T-cell (primary cell): ENCODE measurements at regions not wholly inside any gene's neighbourhood (a gene's known extent, or its start where the extent isn't known, plus 50 kb on each side); places are given as distances from the start of the nearest gene placed in this dataset.

Source experiments
- ATAC-seq, 4 experiments: fragments of 200-7000 bp in 3 of 4; fragments of 150-1000 bp in 1 of 4; cut with Tn5 transposase; replicated peaks in 1 of 4; 1 replicate in 3 of 4; 2 replicates in 1 of 4; pipeline ENCODE4 v1.10.0; 2021; ENCODE audit warnings: moderate library complexity in 3 of 4, mild to moderate bottlenecking in 2 of 4, moderate number of reproducible peaks in 1 of 4
- CTCF ChIA-PET, 2 donors: fragments of 300-600 bp; sonication (Branson Sonifier 250); formaldehyde crosslinking; loops; one replicate each; lab custom pipeline; 2022; ENCODE audit warnings: antibody characterized with exemption in 2 of 2; lab: Charles Lee
- POLR2A ChIA-PET, 2 donors: fragments of 300-600 bp; sonication (Branson Sonifier 250); formaldehyde crosslinking; loops; one replicate each; lab custom pipeline; 2022; ENCODE audit warnings: antibody characterized with exemption in 2 of 2; lab: Charles Lee
- DNase-seq, 35 experiments: peaks; one replicate each; pipeline versions ENCODE4 v3.0.0 to v3.0.0-alpha.2; 2013 to 2023
- H3K27ac ChIP-seq: one replicate; pipeline ENCODE4 v1.5.1; 2013; ENCODE audit warnings: low read length
- H3K27me3 ChIP-seq, 2 experiments: replicated peaks in 1 of 2; 1 replicate in 1 of 2; 2 replicates in 1 of 2; pipeline versions ENCODE4 v1.6.1 to v1.7.0; 2013; ENCODE audit warnings: low read length in 1 of 2, mixed read lengths in 1 of 2; ENCODE audit not compliant: control insufficient read depth in 2 of 2, insufficient read depth in 2 of 2; ENCODE audit errors: extremely low read depth in 1 of 2
- H3K36me3 ChIP-seq, 2 donors: 1 replicate in 1 of 2; 2 replicates in 1 of 2; pipeline versions ENCODE4 v1.6.1 to v1.7.0; 2013; ENCODE audit warnings: low read length in 1 of 2; ENCODE audit not compliant: control insufficient read depth in 2 of 2, insufficient read depth in 1 of 2; ENCODE audit errors: extremely low read depth in 1 of 2
- H3K4me1 ChIP-seq, 2 experiments: 1 replicate in 1 of 2; 2 replicates in 1 of 2; pipeline versions ENCODE4 v1.6.1 to v1.7.0; 2013; ENCODE audit warnings: low read length in 2 of 2, mixed read lengths in 1 of 2; ENCODE audit not compliant: insufficient read depth in 2 of 2, control insufficient read depth in 1 of 2; ENCODE audit errors: extremely low read depth in 1 of 2
- H3K4me3 ChIP-seq, 2 donors: 1 replicate in 1 of 2; 2 replicates in 1 of 2; pipeline versions ENCODE4 v1.5.1 to v1.7.0; 2013; ENCODE audit warnings: mild to moderate bottlenecking in 2 of 2, low read length in 1 of 2, moderate library complexity in 1 of 2; ENCODE audit not compliant: control insufficient read depth in 1 of 2; ENCODE audit errors: extremely low read depth in 1 of 2
- H3K9me3 ChIP-seq: 2 replicates; pipeline ENCODE4 v1.7.0; 2013
- H3K27ac Mint-ChIP-seq, 2 donors: one replicate each; pipeline ENCODE4 v1.8.0; 2020 to 2021; ENCODE audit warnings: mild to moderate bottlenecking in 2 of 2, mixed read lengths in 2 of 2
- H3K27me3 Mint-ChIP-seq, 2 donors: one replicate each; pipeline ENCODE4 v1.8.0; 2021 to 2022; ENCODE audit warnings: mixed read lengths in 2 of 2
- H3K36me3 Mint-ChIP-seq: one replicate; pipeline ENCODE4 v1.8.0; 2021; ENCODE audit warnings: mixed read lengths
- H3K4me1 Mint-ChIP-seq, 3 donors: one replicate each; pipeline ENCODE4 v1.8.0; 2020 to 2022; ENCODE audit warnings: mixed read lengths in 3 of 3, mild to moderate bottlenecking in 1 of 3
- H3K4me3 Mint-ChIP-seq, 3 donors: one replicate each; pipeline ENCODE4 v1.8.0; 2020 to 2022; ENCODE audit warnings: mild to moderate bottlenecking in 3 of 3, mixed read lengths in 3 of 3, moderate library complexity in 3 of 3
- H3K9me3 Mint-ChIP-seq, 3 donors: one replicate each; pipeline ENCODE4 v1.8.0; 2020 to 2022; ENCODE audit warnings: mixed read lengths in 3 of 3
- WGBS: methylation state at CpG from one replicate; pipeline ENCODE4 v1.1.5; 2013; ENCODE audit warnings: missing lambda C conversion rate; ENCODE audit not compliant: insufficient coverage; 5-methylcytosine and 5-hydroxymethylcytosine counted together

DNA sequence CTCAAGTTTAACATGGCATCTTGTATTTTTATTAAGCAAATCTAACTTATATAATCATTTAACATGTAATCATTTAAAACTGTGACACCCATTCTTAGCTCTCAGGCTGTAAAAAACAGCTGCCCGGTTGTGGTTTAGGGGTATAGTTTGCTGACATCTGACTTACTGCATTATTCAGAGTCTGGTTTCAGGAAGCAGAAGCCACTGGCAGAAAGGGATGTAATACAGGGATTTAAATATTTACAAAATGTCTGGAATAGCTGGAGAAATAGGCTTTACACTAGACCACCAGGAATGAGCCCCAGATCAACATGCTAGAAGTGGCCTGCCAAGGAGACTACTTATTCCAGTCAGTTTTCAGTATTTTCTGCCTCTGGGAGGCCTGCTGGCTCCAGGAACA, 421.1 kb downstream of the CD109 start:
- Mint-ChIP-seq H3K27me3 (no peaks in the 10 kb centered on the region), H3K4me1 (no peaks in the 10 kb centered on the region), H3K36me3 (no peaks in the 10 kb centered on the region), H3K9me3 (peaks cover 0 to 12% (median 0%) of the 10 kb centered on the region in 3 donors), H3K27ac (no peak overlapping the region), H3K4me3 (no peak overlapping the region)
- DNase-seq: no peak
- Histone ChIP-seq H3K27me3 (no peaks in the 10 kb centered on the region), H3K9me3 (no peaks in the 10 kb centered on the region), H3K27ac (no peak overlapping the region), H3K36me3 (no peaks in the 10 kb centered on the region), H3K4me3 (no peak overlapping the region), H3K4me1 (no peaks in the 10 kb centered on the region)
- no CpG with 5 or more reads among the region's 1 CpG for WGBS
- CTCF ChIA-PET: no interaction called here
- POLR2A ChIA-PET: no interaction called here
- no peak for ATAC-seq

DNA sequence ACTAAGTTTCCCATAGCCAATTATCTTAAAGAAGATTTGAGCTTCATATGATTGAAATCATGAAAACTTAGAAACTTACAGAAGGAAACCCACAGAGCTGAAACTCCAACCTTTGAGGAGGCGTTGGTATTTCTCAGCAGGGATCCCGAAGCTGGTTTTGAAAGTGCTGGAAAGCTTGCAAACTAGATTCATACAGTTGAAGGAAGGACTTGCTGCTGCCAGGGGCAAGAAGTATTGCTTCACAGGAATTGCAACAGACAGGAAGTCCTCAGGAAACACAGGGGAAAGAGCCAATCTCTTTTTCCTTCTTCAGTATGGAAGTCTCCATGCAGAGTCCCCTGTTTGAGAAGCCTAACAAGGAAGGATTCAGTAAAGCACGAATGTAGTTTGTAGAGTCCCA, 419.7 kb downstream of the CD109 start:
- Mint-ChIP-seq H3K4me1 (no peaks in the 10 kb centered on the region), H3K4me3 (no peak overlapping the region), H3K36me3 (no peaks in the 10 kb centered on the region), H3K27me3 (no peaks in the 10 kb centered on the region), H3K27ac (no peak overlapping the region), H3K9me3 (peaks cover 0 to 11% (median 0%) of the 10 kb centered on the region in 3 donors)
- no peaks in the 10 kb centered on the region for H3K36me3 ChIP-seq
- WGBS: 65% methylated on average over 2 of the region's 3 CpGs
- ChIA-PET POLR2A (no interaction called here), CTCF (no interaction called here)
- H3K4me1 ChIP-seq: no peaks in the 10 kb centered on the region
- H3K9me3 ChIP-seq: no peaks in the 10 kb centered on the region
- H3K4me3 ChIP-seq: no peak overlapping the region
- H3K27ac ChIP-seq: no peak overlapping the region
- no peak for ATAC-seq
- H3K27me3 ChIP-seq: no peaks in the 10 kb centered on the region
- no peak for DNase-seq

GRCh38 chr6:74114428-74114827, 418.4 kb downstream of the CD109 start:
- Histone ChIP-seq H3K36me3 (no peaks in the 10 kb centered on the region), H3K4me3 (no peak overlapping the region), H3K4me1 (no peaks in the 10 kb centered on the region), H3K9me3 (no peaks in the 10 kb centered on the region), H3K27me3 (no peaks in the 10 kb centered on the region), H3K27ac (no peak overlapping the region)
- Mint-ChIP-seq H3K9me3 (peaks cover 0 to 11% (median 0%) of the 10 kb centered on the region in 3 donors), H3K4me1 (no peaks in the 10 kb centered on the region), H3K27me3 (no peaks in the 10 kb centered on the region), H3K27ac (no peak overlapping the region), H3K36me3 (no peaks in the 10 kb centered on the region), H3K4me3 (no peak overlapping the region)
- DNase-seq (no peak), ATAC-seq (no peak)
- ChIA-PET CTCF (no interaction called here), POLR2A (no interaction called here)
- WGBS: 43% methylated on average over 2 of the region's 2 CpGs

DNA sequence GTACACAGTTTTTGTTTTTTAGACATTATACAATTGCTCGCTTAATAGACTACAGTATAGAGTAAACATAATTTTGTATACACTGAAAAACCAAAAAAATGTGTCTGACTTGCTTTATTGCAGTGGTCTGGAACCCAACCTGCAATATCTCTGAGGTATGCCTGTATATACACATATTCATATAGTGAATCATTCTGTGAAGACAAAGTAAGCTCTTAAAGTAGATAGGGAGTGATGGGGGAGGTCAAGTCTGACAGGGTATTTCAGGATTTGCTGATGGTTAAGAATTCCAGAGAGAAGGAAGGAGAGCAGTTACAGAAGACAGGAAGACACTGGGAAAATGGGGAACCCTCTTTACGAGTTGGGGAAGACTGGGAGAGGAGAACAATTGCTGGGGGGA, 417.9 kb downstream of the CD109 start:
- Histone ChIP-seq H3K9me3 (no peaks in the 10 kb centered on the region), H3K36me3 (no peaks in the 10 kb centered on the region), H3K4me1 (no peaks in the 10 kb centered on the region), H3K27ac (no peak overlapping the region), H3K27me3 (no peaks in the 10 kb centered on the region), H3K4me3 (no peak overlapping the region)
- ChIA-PET CTCF (no interaction called here), POLR2A (no interaction called here)
- Mint-ChIP-seq H3K27me3 (no peaks in the 10 kb centered on the region), H3K4me3 (no peak overlapping the region), H3K27ac (no peak overlapping the region), H3K9me3 (peaks cover 0 to 11% (median 0%) of the 10 kb centered on the region in 3 donors), H3K4me1 (no peaks in the 10 kb centered on the region), H3K36me3 (no peaks in the 10 kb centered on the region)
- DNase-seq: no peak
- WGBS: no CpG with 5 or more reads among the region's 2 CpGs
- ATAC-seq: no peak

- Histone ChIP-seq H3K27ac (no peak overlapping the region), H3K4me3 (no peak overlapping the region), H3K4me1 (no peaks in the 10 kb centered on the region), H3K36me3 (no peaks in the 10 kb centered on the region), H3K9me3 (no peaks in the 10 kb centered on the region), H3K27me3 (no peaks in the 10 kb centered on the region)
- CTCF ChIA-PET: no interaction called here
- Mint-ChIP-seq H3K9me3 (no peaks in the 10 kb centered on the region), H3K36me3 (no peaks in the 10 kb centered on the region), H3K27me3 (no peaks in the 10 kb centered on the region), H3K27ac (no peak overlapping the region), H3K4me1 (no peaks in the 10 kb centered on the region), H3K4me3 (no peak overlapping the region)
- ATAC-seq (no peak), DNase-seq (no peak)
- POLR2A ChIA-PET: no interaction called here
Observed at GRCh38 chr6:74103417-74103816, 407.4 kb downstream of the CD109 start.

GRCh38 chr6:74100719-74101287, 404.8 kb downstream of the CD109 start:
- no peak for ATAC-seq
- Mint-ChIP-seq H3K4me3 (no peak overlapping the region), H3K4me1 (no peaks in the 10 kb centered on the region), H3K27ac (no peak overlapping the region), H3K27me3 (no peaks in the 10 kb centered on the region), H3K36me3 (no peaks in the 10 kb centered on the region), H3K9me3 (peaks cover 0 to 2% (median 0%) of the 10 kb centered on the region in 3 donors)
- no peak overlapping the region for H3K4me3 ChIP-seq
- ChIA-PET CTCF (no interaction called here), POLR2A (no interaction called here)
- H3K9me3 ChIP-seq: no peaks in the 10 kb centered on the region
- H3K27me3 ChIP-seq: no peaks in the 10 kb centered on the region
- H3K4me1 ChIP-seq: no peaks in the 10 kb centered on the region
- H3K36me3 ChIP-seq: no peaks in the 10 kb centered on the region
- H3K27ac ChIP-seq: no peak overlapping the region
- no peak for DNase-seq

GRCh38 chr6:74096329-74096728, 400.3 kb downstream of the CD109 start:
- Histone ChIP-seq H3K36me3 (no peaks in the 10 kb centered on the region), H3K4me3 (no peak overlapping the region), H3K27me3 (no peaks in the 10 kb centered on the region), H3K4me1 (no peaks in the 10 kb centered on the region), H3K27ac (no peak overlapping the region), H3K9me3 (no peaks in the 10 kb centered on the region)
- Mint-ChIP-seq H3K9me3 (peaks cover 0 to 3% (median 0%) of the 10 kb centered on the region in 3 donors), H3K4me1 (no peaks in the 10 kb centered on the region), H3K27ac (no peak overlapping the region), H3K36me3 (no peaks in the 10 kb centered on the region), H3K4me3 (no peak overlapping the region), H3K27me3 (no peaks in the 10 kb centered on the region)
- CTCF ChIA-PET: interaction anchor here in 1 of 2 donors (1.0 kb wide), 1 partner anchor 1721 kb away, joined by 3 read pairs; no protein-coding TSS in a partner anchor
- POLR2A ChIA-PET: no interaction called here
- DNase-seq (no peak), ATAC-seq (no peak)
